C4-2B (cell line): ENCODE measurements at regions not wholly inside any gene's neighbourhood (a gene's known extent, or its start where the extent isn't known, plus 50 kb on each side); places are given as distances from the start of the nearest gene placed in this dataset.

ENCODE experiments used
- ZFX ChIP-seq: fragments of 450-650 bp; IDR thresholded peaks from 2 replicates; pipeline ENCODE4 v1.6.1; 2017
- TF ChIP-seq, protein P1 (sequence below): fragments of 450-650 bp; conservative IDR thresholded peaks from 2 replicates; pipeline ENCODE4 v1.5.1; 2017; ENCODE audit warnings: mild to moderate bottlenecking

DNA sequence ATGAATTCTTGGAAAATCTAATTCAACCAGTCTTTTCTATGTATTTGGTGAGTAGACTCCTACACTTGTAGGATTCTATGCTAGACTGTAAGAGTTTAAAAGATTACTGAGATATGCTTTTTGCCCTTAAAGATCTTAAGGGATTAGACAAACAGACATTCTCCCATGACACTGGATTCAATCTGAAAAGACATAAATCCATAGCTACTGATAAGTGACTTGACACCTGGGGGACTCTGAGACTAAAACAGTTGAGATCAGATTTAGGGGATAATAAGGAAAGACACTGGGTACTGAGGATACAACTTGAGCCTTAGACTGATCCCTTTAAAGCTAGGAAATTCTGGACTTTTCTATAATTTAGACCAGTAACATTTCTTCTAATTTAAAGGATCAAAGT, 1233.4 kb downstream of the XPNPEP1 start:
- TF ChIP-seq, protein P1, sequence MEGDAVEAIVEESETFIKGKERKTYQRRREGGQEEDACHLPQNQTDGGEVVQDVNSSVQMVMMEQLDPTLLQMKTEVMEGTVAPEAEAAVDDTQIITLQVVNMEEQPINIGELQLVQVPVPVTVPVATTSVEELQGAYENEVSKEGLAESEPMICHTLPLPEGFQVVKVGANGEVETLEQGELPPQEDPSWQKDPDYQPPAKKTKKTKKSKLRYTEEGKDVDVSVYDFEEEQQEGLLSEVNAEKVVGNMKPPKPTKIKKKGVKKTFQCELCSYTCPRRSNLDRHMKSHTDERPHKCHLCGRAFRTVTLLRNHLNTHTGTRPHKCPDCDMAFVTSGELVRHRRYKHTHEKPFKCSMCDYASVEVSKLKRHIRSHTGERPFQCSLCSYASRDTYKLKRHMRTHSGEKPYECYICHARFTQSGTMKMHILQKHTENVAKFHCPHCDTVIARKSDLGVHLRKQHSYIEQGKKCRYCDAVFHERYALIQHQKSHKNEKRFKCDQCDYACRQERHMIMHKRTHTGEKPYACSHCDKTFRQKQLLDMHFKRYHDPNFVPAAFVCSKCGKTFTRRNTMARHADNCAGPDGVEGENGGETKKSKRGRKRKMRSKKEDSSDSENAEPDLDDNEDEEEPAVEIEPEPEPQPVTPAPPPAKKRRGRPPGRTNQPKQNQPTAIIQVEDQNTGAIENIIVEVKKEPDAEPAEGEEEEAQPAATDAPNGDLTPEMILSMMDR = no peak
- TF ChIP-seq ZFX = no peak
